Peyer's patch (tissue), 4 donors: ENCODE measurements at regions not wholly inside any gene's neighbourhood (a gene's known extent, or its start where the extent isn't known, plus 50 kb on each side); places are given as distances from the start of the nearest gene placed in this dataset.
"Not testable (repeated sequence)": the region's sequence is repeated elsewhere in the genome, so short reads cannot be mapped to it uniquely, and the experiment has no call there.

Experiments used
- DNase-seq, 3 donors: peaks; one replicate each; pipeline ENCODE4 v3.0.0-alpha.2; 2017 to 2019
- H3K27ac ChIP-seq, 4 donors: fragments of 200-600 bp; sonication (generic); one replicate each; pipeline ENCODE4 v1.5.1; 2016 to 2019
- H3K27me3 ChIP-seq, 2 donors: fragments of 200-600 bp; sonication (generic); one replicate each; pipeline ENCODE4 v1.5.1; 2019
- H3K36me3 ChIP-seq, 3 donors: fragments of 200-600 bp; sonication (generic); one replicate each; pipeline ENCODE4 v1.5.1; 2016 to 2019
- H3K4me1 ChIP-seq, 4 donors: fragments of 200-600 bp; sonication (generic); one replicate each; pipeline ENCODE4 v1.5.1; 2016 to 2019
- H3K4me3 ChIP-seq, 4 donors: fragments of 200-600 bp; sonication (generic); 1 replicate in 3 of 4; 2 replicates in 1 of 4; pipeline ENCODE4 v1.5.1; 2016 to 2019; ENCODE audit warnings: mild to moderate bottlenecking in 1 of 4
- H3K9me3 ChIP-seq, 4 donors: fragments of 200-600 bp; sonication (generic); one replicate each; pipeline ENCODE4 v1.5.1; 2016 to 2019; ENCODE audit warnings: mild to moderate bottlenecking in 1 of 4

DNA sequence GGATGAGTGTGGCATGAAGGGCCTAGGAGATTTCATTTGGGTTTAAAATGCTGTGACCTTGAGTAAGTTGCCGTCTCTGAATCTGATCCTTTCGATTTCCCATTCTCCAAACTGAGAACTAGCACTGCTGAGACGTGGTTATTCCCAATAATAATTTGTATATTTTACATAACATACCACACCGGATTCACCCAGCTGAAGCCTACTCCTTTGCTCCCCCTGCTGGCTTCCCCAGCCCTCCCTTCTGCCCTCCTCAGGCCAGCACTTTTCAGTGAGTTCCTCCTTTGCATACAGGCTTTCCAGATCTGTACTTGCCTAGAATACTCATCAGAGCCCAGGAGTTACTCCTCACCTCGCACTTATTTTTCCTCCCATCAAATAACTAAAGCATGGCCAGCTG is 255.1 kb downstream of the OR4F29 start:
- not testable (repeated sequence) for H3K27me3 ChIP-seq, DNase-seq, H3K9me3 ChIP-seq, H3K36me3 ChIP-seq, H3K4me3 ChIP-seq, H3K4me1 ChIP-seq, H3K27ac ChIP-seq

DNA sequence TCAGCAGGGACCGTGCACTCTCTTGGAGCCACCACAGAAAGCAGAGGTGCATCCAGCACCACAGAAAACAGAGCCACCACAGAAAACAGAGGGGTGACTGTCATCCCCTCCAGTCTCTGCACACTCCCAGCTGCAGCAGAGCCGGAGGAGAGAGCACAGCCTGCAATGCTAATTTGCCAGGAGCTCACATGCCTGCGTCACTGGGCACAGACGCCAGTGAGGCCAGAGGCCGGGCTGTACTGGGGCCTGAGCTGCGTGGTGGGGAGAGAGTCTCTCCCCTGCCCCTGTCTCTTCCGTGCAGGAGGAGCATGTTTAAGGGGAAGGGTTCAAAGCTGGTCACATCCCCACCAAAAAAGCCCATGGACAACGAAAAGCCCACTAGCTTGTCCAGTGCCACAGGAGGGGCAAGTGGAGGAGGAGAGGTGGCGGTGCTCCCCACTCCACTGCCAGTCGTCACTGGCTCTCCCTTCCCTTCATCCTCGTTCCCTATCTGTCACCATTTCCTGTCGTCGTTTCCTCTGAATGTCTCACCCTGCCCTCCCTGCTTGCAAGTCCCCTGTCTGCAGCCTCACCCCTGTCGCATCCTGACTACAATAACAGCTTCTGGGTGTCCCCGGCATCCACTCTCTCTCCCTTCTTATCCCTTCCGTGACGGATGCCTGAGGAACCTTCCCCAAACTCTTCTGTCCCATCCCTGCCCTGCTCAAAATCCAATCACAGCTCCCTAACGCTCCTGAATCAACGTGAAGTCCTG is 260.0 kb downstream of the OR4F29 start:
- DNase-seq = peak in 2 of 3 donors; percentile 27 to 45
- H3K9me3 ChIP-seq, H3K27me3 ChIP-seq, H3K4me3 ChIP-seq, H3K27ac ChIP-seq, H3K4me1 ChIP-seq, H3K36me3 ChIP-seq: not testable (repeated sequence)

DNA sequence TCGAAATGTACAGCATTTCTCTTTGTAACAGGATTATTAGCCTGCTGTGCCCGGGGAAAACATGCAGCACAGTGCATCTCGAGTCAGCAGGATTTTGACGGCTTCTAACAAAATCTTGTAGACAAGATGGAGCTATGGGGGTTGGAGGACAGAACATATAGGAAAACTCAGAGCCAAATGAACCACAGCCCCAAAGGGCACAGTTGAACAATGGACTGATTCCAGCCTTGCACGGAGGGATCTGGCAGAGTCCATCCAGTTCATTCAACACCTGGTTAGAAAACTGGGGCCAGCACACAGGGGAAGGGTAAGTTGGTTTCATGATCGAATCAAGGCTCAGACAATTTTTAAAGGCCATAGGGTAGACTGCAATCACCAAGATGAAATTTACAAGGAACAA is 260.8 kb downstream of the OR4F29 start:
- DNase-seq, H3K4me1 ChIP-seq, H3K4me3 ChIP-seq, H3K27ac ChIP-seq, H3K27me3 ChIP-seq, H3K9me3 ChIP-seq, H3K36me3 ChIP-seq: not testable (repeated sequence)

DNA sequence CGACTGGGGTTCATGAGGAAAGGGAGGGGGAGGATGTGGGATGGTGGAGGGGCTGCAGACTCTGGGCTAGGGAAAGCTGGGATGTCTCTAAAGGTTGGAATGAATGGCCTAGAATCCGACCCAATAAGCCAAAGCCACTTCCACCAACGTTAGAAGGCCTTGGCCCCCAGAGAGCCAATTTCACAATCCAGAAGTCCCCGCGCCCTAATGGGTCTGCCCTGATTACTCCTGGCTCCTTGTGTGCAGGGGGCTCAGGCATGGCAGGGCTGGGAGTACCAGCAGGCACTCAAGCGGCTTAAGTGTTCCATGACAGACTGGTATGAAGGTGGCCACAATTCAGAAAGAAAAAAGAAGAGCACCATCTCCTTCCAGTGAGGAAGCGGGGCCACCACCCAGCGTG is 261.6 kb downstream of the OR4F29 start:
- not testable (repeated sequence) for H3K4me1 ChIP-seq, H3K27me3 ChIP-seq, H3K9me3 ChIP-seq, H3K27ac ChIP-seq, H3K4me3 ChIP-seq, H3K36me3 ChIP-seq
- DNase-seq = peak in 1 of 3 donors; percentile 37

DNA sequence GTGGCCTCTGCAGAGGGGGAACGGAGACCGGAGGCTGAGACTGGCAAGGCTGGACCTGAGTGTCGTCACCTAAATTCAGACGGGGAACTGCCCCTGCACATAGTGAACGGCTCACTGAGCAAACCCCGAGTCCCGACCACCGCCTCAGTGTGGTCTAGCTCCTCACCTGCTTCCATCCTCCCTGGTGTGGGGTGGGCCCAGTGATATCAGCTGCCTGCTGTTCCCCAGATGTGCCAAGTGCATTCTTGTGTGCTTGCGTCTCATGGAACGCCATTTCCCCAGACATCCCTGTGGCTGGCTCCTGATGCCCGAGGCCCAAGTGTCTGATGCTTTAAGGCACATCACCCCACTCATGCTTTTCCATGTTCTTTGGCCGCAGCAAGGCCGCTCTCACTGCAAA is 262.2 kb downstream of the OR4F29 start:
- not testable (repeated sequence) for H3K27me3 ChIP-seq, H3K36me3 ChIP-seq, H3K4me3 ChIP-seq, H3K4me1 ChIP-seq, H3K9me3 ChIP-seq, H3K27ac ChIP-seq
- peak in 1 of 3 donors; percentile 18 for DNase-seq

DNA sequence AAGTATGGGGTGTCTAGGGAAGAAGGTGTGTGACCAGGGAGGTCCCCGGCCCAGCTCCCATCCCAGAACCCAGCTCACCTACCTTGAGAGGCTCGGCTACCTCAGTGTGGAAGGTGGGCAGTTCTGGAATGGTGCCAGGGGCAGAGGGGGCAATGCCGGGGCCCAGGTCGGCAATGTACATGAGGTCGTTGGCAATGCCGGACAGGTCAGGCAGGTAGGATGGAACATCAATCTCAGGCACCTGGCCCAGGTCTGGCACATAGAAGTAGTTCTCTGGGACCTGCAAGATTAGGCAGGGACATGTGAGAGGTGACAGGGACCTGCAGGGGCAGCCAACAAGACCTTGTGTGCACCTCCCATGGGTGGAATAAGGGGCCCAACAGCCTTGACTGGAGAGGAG is 264.2 kb downstream of the OR4F29 start:
- not testable (repeated sequence) for H3K4me1 ChIP-seq, H3K27ac ChIP-seq, H3K36me3 ChIP-seq, H3K9me3 ChIP-seq, H3K4me3 ChIP-seq, H3K27me3 ChIP-seq
- DNase-seq = peak in 1 of 3 donors; percentile 9

DNA sequence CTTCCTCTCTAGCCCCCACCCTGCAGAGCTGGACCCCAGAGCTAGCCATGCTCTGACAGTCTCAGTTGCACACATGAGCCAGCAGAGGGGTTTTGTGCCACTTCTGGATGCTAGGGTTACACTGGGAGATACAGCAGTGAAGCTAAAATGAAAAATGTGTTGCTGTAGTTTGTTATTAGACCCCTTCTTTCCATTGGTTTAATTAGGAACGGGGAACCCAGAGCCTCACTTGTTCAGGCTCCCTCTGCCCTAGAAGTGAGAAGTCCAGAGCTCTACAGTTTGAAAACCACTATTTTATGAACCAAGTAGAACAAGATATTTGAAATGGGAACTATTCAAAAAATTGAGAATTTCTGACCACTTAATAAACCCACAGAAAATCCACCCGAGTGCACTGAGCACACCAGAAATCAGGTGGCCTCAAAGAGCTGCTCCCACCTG is 264.8 kb downstream of the OR4F29 start:
- not testable (repeated sequence) for H3K4me1 ChIP-seq, H3K27me3 ChIP-seq, H3K4me3 ChIP-seq, H3K9me3 ChIP-seq, H3K27ac ChIP-seq, H3K36me3 ChIP-seq
- peak in 1 of 3 donors; percentile 44 for DNase-seq

DNA sequence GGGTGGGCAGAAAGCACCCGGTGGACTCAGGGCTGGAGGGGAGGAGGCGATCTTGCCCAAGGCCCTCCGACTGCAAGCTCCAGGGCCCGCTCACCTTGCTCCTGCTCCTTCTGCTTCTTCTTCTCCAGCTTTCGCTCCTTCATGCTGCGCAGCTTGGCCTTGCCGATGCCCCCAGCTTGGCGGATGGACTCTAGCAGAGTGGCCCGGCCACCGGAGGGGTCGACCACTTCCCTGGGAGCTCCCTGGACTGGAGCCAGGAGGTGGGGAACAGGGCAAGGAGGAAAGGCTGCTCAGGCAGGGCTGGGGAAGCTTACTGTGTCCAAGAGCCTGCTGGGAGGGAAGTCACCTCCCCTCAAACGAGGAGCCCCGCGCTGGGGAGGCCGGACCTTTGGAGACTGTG is 265.3 kb downstream of the OR4F29 start:
- not testable (repeated sequence) for H3K36me3 ChIP-seq, H3K4me3 ChIP-seq, H3K9me3 ChIP-seq, H3K27ac ChIP-seq, H3K27me3 ChIP-seq, H3K4me1 ChIP-seq
- peak in 1 of 3 donors; percentile 41 for DNase-seq

DNA sequence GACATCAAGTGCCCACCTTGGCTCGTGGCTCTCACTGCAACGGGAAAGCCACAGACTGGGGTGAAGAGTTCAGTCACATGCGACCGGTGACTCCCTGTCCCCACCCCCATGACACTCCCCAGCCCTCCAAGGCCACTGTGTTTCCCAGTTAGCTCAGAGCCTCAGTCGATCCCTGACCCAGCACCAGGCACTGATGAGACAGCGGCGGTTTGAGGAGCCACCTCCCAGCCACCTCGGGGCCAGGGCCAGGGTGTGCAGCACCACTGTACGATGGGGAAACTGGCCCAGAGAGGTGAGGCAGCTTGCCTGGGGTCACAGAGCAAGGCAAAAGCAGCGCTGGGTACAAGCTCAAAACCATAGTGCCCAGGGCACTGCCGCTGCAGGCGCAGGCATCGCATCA is 266.0 kb downstream of the OR4F29 start:
- H3K4me3 ChIP-seq = not testable (repeated sequence)
- peak in 1 of 3 donors; percentile 40 for DNase-seq

DNA sequence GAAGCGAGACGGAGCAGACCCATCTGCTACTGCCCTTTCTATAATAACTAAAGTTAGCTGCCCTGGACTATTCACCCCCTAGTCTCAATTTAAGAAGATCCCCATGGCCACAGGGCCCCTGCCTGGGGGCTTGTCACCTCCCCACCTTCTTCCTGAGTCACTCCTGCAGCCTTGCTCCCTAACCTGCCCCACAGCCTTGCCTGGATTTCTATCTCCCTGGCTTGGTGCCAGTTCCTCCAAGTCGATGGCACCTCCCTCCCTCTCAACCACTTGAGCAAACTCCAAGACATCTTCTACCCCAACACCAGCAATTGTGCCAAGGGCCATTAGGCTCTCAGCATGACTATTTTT is 267.2 kb downstream of the OR4F29 start:
- not testable (repeated sequence) for H3K9me3 ChIP-seq, H3K4me3 ChIP-seq, H3K27me3 ChIP-seq, H3K36me3 ChIP-seq, H3K4me1 ChIP-seq, H3K27ac ChIP-seq
- DNase-seq = peak in 1 of 3 donors; percentile 48

More for the DNA sequence above, 266.0 kb downstream of the OR4F29 start:
- not testable (repeated sequence) for H3K9me3 ChIP-seq, H3K27ac ChIP-seq, H3K4me1 ChIP-seq, H3K36me3 ChIP-seq, H3K27me3 ChIP-seq

DNA sequence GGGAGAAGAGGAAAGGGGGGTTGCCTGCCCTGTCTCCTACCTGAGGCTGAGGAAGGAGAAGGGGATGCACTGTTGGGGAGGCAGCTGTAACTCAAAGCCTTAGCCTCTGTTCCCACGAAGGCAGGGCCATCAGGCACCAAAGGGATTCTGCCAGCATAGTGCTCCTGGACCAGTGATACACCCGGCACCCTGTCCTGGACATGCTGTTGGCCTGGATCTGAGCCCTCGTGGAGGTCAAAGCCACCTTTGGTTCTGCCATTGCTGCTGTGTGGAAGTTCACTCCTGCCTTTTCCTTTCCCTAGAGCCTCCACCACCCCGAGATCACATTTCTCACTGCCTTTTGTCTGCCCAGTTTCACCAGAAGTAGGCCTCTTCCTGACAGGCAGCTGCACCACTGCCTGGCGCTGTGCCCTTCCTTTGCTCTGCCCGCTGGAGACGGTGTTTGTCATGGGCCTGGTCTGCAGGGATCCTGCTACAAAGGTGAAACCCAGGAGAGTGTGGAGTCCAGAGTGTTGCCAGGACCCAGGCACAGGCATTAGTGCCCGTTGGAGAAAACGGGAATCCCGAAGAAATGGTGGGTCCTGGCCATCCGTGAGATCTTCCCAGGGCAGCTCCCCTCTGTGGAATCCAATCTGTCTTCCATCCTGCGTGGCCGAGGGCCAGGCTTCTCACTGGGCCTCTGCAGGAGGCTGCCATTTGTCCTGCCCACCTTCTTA is 267.7 kb downstream of the OR4F29 start:
- not testable (repeated sequence) for H3K4me3 ChIP-seq, H3K36me3 ChIP-seq, H3K27ac ChIP-seq, H3K4me1 ChIP-seq, H3K27me3 ChIP-seq, H3K9me3 ChIP-seq
- DNase-seq = peak in 1 of 3 donors; percentile 48

DNA sequence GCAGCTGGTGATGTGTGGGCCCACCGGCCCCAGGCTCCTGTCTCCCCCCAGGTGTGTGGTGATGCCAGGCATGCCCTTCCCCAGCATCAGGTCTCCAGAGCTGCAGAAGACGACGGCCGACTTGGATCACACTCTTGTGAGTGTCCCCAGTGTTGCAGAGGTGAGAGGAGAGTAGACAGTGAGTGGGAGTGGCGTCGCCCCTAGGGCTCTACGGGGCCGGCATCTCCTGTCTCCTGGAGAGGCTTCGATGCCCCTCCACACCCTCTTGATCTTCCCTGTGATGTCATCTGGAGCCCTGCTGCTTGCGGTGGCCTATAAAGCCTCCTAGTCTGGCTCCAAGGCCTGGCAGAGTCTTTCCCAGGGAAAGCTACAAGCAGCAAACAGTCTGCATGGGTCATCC is 268.4 kb downstream of the OR4F29 start:
- H3K27ac ChIP-seq, H3K9me3 ChIP-seq: not testable (repeated sequence)
- DNase-seq = peak in 1 of 3 donors; percentile 49

DNA sequence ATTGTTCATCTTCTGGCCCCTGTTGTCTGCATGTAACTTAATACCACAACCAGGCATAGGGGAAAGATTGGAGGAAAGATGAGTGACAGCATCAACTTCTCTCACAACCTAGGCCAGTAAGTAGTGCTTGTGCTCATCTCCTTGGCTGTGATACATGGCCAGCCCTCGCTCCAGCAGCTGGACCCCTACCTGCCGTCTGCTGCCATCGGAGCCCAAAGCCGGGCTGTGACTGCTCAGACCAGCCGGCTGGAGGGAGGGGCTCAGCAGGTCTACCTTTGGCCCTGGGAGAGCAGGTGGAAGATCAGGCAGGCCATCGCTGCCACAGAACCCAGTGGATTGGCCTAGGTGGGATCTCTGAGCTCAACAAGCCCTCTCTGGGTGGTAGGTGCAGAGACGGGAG is 268.8 kb downstream of the OR4F29 start:
- H3K9me3 ChIP-seq, H3K4me3 ChIP-seq, H3K36me3 ChIP-seq, H3K4me1 ChIP-seq, H3K27ac ChIP-seq, H3K27me3 ChIP-seq: not testable (repeated sequence)
- peak in 2 of 3 donors; percentile 2 to 28 for DNase-seq

More for the DNA sequence above, 268.4 kb downstream of the OR4F29 start:
- not testable (repeated sequence) for H3K4me3 ChIP-seq, H3K27me3 ChIP-seq, H3K36me3 ChIP-seq, H3K4me1 ChIP-seq
